Body of pancreas (tissue), 4 donors: ENCODE measurements at regions not wholly inside any gene's neighbourhood (a gene's known extent, or its start where the extent isn't known, plus 50 kb on each side); places are given as distances from the start of the nearest gene placed in this dataset.
A peak's percentile ranks its signal among the peaks of the same experiment; 100 is the strongest.
"Not testable (repeated sequence)": the region's sequence is repeated elsewhere in the genome, so short reads cannot be mapped to it uniquely, and the experiment has no call there.

Experiments
- ATAC-seq: fragments of 150-250 bp; one replicate; pipeline ENCODE4 v1.9.1; 2016
- DNase-seq, 4 donors: peaks; one replicate each; pipeline ENCODE4 v3.0.0-alpha.2; 2019
- H3K27ac ChIP-seq, 4 donors: fragments of 200-600 bp; sonication (generic); 1 replicate in 3 of 4; 2 replicates in 1 of 4; pipeline versions ENCODE4 v1.5.1 to v1.6.1; 2016 to 2019; ENCODE audit warnings: mild to moderate bottlenecking in 1 of 4, mixed read lengths in 1 of 4, moderate library complexity in 1 of 4
- H3K27me3 ChIP-seq, 2 donors: fragments of 200-600 bp; sonication (generic); one replicate each; pipeline ENCODE4 v1.6.0; 2016; ENCODE audit warnings: mild to moderate bottlenecking in 1 of 2
- H3K36me3 ChIP-seq, 2 donors: fragments of 200-600 bp; sonication (generic); replicated peaks in 1 of 2; 2 replicates each; pipeline ENCODE4 v1.5.1; 2016; ENCODE audit warnings: low read depth in 2 of 2; ENCODE audit not compliant: insufficient read depth in 1 of 2
- H3K4me1 ChIP-seq: fragments of 200-600 bp; sonication (generic); one replicate; pipeline ENCODE4 v1.6.0; 2016
- H3K4me3 ChIP-seq, 2 donors: fragments of 200-600 bp; sonication (generic); 1 replicate in 1 of 2; 2 replicates in 1 of 2; pipeline ENCODE4 v1.5.1; 2016 to 2019
- H3K9me3 ChIP-seq, 3 donors: fragments of 200-600 bp; sonication (generic); 1 replicate in 2 of 3; 2 replicates in 1 of 3; pipeline ENCODE4 v1.5.1; 2016
- POLR2A ChIP-seq, 3 donors: fragments of 450-650 bp; IDR thresholded peaks; one replicate each; pipeline ENCODE4 v1.6.1; 2016; ENCODE audit warnings: antibody characterized with exemption in 3 of 3, mild to moderate bottlenecking in 2 of 3
- WGBS, 2 donors: methylation state at CpG; one replicate each; pipeline ENCODE4 v1.1.5; 2017; 5-methylcytosine and 5-hydroxymethylcytosine counted together
- intact Hi-C: fragments of 100-400 bp; cut with DNase I; formaldehyde crosslinking; loops from one replicate; pipeline ENCODE4 v1.15.1; 2023
- TF ChIP-seq, protein P1 (sequence below), 7 experiments: fragments of 450-650 bp in 4 of 7; fragments of 200-600 bp in 3 of 7; sonication (generic) in 3 of 7; IDR thresholded peaks; one replicate each; pipeline ENCODE4 v1.5.1; 2016 to 2019; ENCODE audit warnings: antibody characterized with exemption in 7 of 7

DNA sequence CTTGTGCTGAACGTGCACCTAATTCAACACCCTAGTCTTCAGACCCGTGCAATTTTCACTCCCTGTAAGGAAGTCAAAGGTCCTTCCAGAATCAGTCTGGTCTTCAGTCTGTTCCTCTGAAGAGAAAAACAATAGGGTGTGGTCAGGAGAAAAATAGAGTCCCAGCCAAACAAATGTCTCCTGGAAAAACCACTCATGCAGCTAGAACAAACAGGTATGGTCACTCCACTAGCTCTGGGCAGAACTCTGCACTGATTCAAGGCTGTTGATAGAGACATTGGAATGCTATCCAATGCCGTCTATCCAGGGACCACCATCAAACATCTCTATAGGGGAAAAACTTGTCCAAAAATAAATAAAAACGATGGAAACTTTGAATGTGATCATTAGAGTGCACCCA lies 81.8 kb upstream of the MAP3K1 start:
- Histone ChIP-seq H3K36me3 (no peaks in the 10 kb centered on the region), H3K4me1 (peaks cover 20% of the 10 kb centered on the region), H3K4me3 (no peak overlapping the region), H3K27me3 (no peaks in the 10 kb centered on the region), H3K27ac (peak overlapping the region in 2 of 4 donors; percentile 17 to 53), H3K9me3 (no peaks in the 10 kb centered on the region)
- no peak for DNase-seq
- no peak for ATAC-seq
- WGBS, 2 donors, result 49 to 50% methylated on average over 4 of the region's 4 CpGs
- intact Hi-C loops, result no loop called here
- TF ChIP-seq, protein P1, sequence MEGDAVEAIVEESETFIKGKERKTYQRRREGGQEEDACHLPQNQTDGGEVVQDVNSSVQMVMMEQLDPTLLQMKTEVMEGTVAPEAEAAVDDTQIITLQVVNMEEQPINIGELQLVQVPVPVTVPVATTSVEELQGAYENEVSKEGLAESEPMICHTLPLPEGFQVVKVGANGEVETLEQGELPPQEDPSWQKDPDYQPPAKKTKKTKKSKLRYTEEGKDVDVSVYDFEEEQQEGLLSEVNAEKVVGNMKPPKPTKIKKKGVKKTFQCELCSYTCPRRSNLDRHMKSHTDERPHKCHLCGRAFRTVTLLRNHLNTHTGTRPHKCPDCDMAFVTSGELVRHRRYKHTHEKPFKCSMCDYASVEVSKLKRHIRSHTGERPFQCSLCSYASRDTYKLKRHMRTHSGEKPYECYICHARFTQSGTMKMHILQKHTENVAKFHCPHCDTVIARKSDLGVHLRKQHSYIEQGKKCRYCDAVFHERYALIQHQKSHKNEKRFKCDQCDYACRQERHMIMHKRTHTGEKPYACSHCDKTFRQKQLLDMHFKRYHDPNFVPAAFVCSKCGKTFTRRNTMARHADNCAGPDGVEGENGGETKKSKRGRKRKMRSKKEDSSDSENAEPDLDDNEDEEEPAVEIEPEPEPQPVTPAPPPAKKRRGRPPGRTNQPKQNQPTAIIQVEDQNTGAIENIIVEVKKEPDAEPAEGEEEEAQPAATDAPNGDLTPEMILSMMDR (IDR thresholded peaks at IDR 0.05), result no peak
- TF ChIP-seq POLR2A (IDR thresholded peaks at IDR 0.05), result no peak

DNA sequence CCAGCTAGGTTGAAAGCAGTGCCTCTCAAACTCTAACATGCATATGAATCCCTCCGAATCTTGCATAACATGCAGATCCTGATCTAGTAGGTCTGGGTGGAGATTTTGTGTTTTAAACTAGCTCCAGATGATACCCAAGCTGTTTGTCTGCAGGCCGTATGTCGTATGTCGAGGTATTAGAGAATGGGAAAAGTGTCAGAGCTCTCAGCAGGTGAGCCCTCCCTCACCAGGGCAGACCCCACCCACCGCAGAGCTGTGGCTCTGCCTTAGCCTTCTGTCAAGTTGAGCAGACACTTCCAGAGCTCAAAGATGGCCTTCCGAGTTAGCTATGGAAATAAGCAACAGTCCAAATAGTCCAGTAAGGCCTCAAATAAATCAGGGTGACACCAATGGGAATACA lies 83.2 kb upstream of the MAP3K1 start:
- DNase-seq, result no peak
- no peak for ATAC-seq
- Histone ChIP-seq H3K36me3 (no peaks in the 10 kb centered on the region), H3K27ac (no peak overlapping the region), H3K4me3 (no peak overlapping the region), H3K27me3 (no peaks in the 10 kb centered on the region), H3K9me3 (no peaks in the 10 kb centered on the region), H3K4me1 (peaks cover 20% of the 10 kb centered on the region)
- intact Hi-C loops, result no loop called here
- TF ChIP-seq, protein P1 (IDR thresholded peaks at IDR 0.05), result no peak
- TF ChIP-seq POLR2A (IDR thresholded peaks at IDR 0.05), result no peak
- 93 to 98% methylated on average over 5 to 6 of the region's 6 CpGs for WGBS, 2 donors

DNA sequence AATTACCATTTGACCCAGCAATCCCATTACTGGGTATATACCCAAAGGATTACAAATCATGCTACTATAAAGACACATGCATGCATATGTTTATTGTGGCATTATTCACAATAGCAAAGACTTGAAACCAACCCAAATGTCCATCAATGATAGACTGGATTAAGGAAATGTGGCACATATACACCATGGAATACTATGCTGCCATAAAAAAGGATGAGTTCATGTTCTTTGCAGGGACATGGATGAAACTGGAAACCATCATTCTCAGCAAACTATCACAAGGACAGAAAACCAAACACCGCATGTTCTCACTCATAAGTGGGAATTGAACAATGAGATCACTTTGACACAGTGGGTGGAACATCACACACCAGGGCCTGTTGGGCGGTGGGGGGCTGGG lies 83.9 kb upstream of the MAP3K1 start:
- WGBS, 2 donors, result 85 to 98% methylated on average over 2 of the region's 2 CpGs
- H3K4me1 ChIP-seq, result peaks cover 20% of the 10 kb centered on the region
- H3K27me3 ChIP-seq, H3K36me3 ChIP-seq, DNase-seq, intact Hi-C loops, H3K4me3 ChIP-seq, ATAC-seq, H3K9me3 ChIP-seq, H3K27ac ChIP-seq: not testable (repeated sequence)

DNA sequence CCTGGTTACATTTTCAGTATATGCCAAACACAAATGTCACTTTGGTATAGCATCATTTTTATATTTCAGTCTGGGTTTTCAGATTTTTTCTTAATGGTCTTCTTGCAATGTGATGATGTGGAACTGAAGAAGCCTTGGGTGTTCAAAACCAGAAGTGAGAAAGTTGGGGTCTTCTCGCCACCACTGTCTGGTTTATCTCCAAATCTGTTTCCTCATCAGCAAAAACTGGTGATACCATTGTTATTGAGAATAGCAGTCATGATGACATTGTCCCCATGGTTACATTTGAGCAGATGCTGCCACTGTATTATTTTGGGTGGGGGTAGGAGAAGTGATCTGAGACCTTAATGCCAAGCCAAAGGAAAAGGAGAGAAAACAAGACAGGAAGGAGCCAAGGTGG lies 85.9 kb upstream of the MAP3K1 start:
- Histone ChIP-seq H3K36me3 (no peaks in the 10 kb centered on the region), H3K27ac (no peak overlapping the region), H3K4me3 (no peak overlapping the region), H3K9me3 (no peaks in the 10 kb centered on the region), H3K4me1 (peaks cover 17% of the 10 kb centered on the region), H3K27me3 (no peaks in the 10 kb centered on the region)
- no peak for ATAC-seq
- intact Hi-C loops, result no loop called here
- no peak for TF ChIP-seq POLR2A (IDR thresholded peaks at IDR 0.05)
- TF ChIP-seq, protein P1 (IDR thresholded peaks at IDR 0.05), result no peak
- WGBS, 2 donors, result 88% methylated on average over 1 of the region's 1 CpG
- no peak for DNase-seq

DNA sequence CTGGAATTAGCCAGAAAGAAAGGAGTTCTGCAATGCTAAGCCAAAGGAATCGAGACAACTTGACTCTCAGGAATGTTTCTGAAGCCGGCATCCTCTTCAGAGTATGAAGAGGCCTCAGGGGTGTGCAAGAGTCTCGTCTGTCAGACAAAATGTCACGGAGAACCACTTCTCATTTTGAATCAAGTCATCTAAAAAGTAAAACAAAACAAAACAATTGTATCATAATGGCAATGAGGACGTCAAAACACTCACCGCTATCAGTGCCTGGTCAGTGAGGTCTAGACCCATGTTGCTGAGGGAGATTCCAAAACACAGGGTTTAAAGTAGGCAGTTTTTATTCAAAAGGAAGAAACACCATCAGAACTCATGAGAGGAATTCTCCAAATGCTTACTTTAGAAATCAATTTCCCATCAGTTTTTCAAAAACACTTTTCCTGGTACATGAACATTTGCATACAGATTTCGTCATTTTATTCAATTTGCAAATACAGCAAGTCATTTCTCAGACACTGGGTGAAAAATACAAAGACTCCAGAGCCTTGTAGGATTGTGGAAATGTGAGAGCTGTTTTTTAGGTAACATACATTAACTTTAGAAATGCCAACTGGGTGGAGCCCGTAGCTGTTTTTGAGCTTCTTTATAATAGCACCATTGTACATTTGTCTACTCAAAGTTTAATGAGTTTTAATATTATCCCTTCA lies 89.5 kb upstream of the MAP3K1 start:
- WGBS, 2 donors, result 53 to 70% methylated on average over 8 of the region's 8 CpGs
- TF ChIP-seq, protein P1 (IDR thresholded peaks at IDR 0.05), result no peak
- peak in 2 of 3 donors; percentile 55 to 63 for TF ChIP-seq POLR2A (IDR thresholded peaks at IDR 0.05)
- no peak for DNase-seq
- ATAC-seq, result no peak
- Histone ChIP-seq H3K4me1 (no peaks in the 10 kb centered on the region), H3K27me3 (no peaks in the 10 kb centered on the region), H3K36me3 (no peaks in the 10 kb centered on the region), H3K9me3 (no peaks in the 10 kb centered on the region), H3K27ac (peak overlapping the region in 1 of 4 donors; percentile 41), H3K4me3 (no peak overlapping the region)
- intact Hi-C loops, result no loop called here

DNA sequence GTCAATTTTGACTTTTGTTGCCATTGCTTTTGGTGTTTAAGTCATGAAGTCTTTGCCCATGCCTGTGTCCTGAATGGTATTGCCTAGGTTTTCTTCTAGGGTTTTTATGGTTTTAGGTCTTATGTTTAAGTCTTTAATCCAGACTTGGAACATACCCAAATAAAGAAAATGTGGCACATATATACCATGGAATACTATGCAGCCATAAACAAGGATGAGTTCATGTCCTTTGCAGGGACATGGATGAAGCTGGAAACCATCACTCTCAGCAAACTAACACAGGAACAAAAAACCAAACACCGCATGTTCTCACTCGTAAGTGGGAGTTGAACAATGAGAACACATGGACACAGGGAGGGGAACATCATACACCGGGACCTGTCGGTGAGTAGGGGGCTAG lies 90.5 kb upstream of the MAP3K1 start:
- H3K27me3 ChIP-seq, H3K27ac ChIP-seq, DNase-seq, ATAC-seq, H3K36me3 ChIP-seq, H3K4me3 ChIP-seq, intact Hi-C loops, H3K4me1 ChIP-seq, H3K9me3 ChIP-seq: not testable (repeated sequence)
- 93 to 98% methylated on average over 4 of the region's 4 CpGs for WGBS, 2 donors
